Nephron (organoid): ENCODE measurements at regions not wholly inside any gene's neighbourhood (a gene's known extent, or its start where the extent isn't known, plus 50 kb on each side); places are given as distances from the start of the nearest gene placed in this dataset.
"Not testable (repeated sequence)": the region's sequence is repeated elsewhere in the genome, so short reads cannot be mapped to it uniquely, and the experiment has no call there.

Experiments used
- H3K27ac Mint-ChIP-seq, 3 experiments: 2 replicates each; pipeline ENCODE4 v1.8.0; 2020; ENCODE audit warnings: mixed read lengths in 3 of 3, mild to moderate bottlenecking in 2 of 3, moderate library complexity in 1 of 3
- H3K27me3 Mint-ChIP-seq: 2 replicates; pipeline ENCODE4 v1.8.0; 2021; ENCODE audit warnings: low read depth, mild to moderate bottlenecking, moderate library complexity, mixed read lengths
- H3K36me3 Mint-ChIP-seq: 2 replicates; pipeline ENCODE4 v1.8.0; 2020; ENCODE audit warnings: low read depth, mixed read lengths
- H3K4me1 Mint-ChIP-seq: 2 replicates; pipeline ENCODE4 v1.8.0; 2020; ENCODE audit warnings: mixed read lengths
- H3K4me3 Mint-ChIP-seq, 3 experiments: 2 replicates each; pipeline ENCODE4 v1.8.0; 2020; ENCODE audit warnings: mild to moderate bottlenecking in 3 of 3, mixed read lengths in 3 of 3, moderate library complexity in 2 of 3
- H3K9me3 Mint-ChIP-seq: 2 replicates; pipeline ENCODE4 v1.8.0; 2020; ENCODE audit warnings: mixed read lengths
- CTCF ChIP-seq, 3 experiments: fragments of 200-600 bp; sonication (generic); IDR thresholded peaks; one replicate each; pipeline ENCODE4 v1.5.0; 2021; ENCODE audit warnings: antibody characterized with exemption in 3 of 3; ENCODE audit not compliant: unreplicated experiment in 3 of 3

- Mint-ChIP-seq H3K27ac (no peak overlapping the region), H3K9me3 (peaks cover 23% of the 10 kb centered on the region), H3K4me3 (no peak overlapping the region), H3K36me3 (no peaks in the 10 kb centered on the region), H3K4me1 (no peaks in the 10 kb centered on the region), H3K27me3 (peaks cover 7% of the 10 kb centered on the region)
- TF ChIP-seq CTCF (IDR thresholded peaks at IDR 0.05; ENCODE audit: unreplicated experiment in 3 of 3): no peak
Observed at GRCh38 chr20:22966787-22967464, 68.2 kb upstream of the SSTR4 start.

- H3K4me3 Mint-ChIP-seq, H3K27me3 Mint-ChIP-seq, H3K27ac Mint-ChIP-seq, H3K4me1 Mint-ChIP-seq, H3K36me3 Mint-ChIP-seq: not testable (repeated sequence)
- peaks cover 27% of the 10 kb centered on the region for H3K9me3 Mint-ChIP-seq
Observed at GRCh38 chr20:22967706-22968105, 67.4 kb upstream of the SSTR4 start.

GRCh38 chr20:22969031-22969430 lies 66.1 kb upstream of the SSTR4 start:
- not testable (repeated sequence) for H3K36me3 Mint-ChIP-seq, H3K4me3 Mint-ChIP-seq

GRCh38 chr20:22971077-22971476 lies 64.0 kb upstream of the SSTR4 start:
- H3K36me3 Mint-ChIP-seq, H3K4me3 Mint-ChIP-seq, H3K27ac Mint-ChIP-seq, H3K4me1 Mint-ChIP-seq: not testable (repeated sequence)
- peaks cover 30% of the 10 kb centered on the region for H3K9me3 Mint-ChIP-seq
- peaks cover 16% of the 10 kb centered on the region for H3K27me3 Mint-ChIP-seq

More at GRCh38 chr20:22969031-22969430, 66.1 kb upstream of the SSTR4 start:
- H3K27ac Mint-ChIP-seq, H3K4me1 Mint-ChIP-seq: not testable (repeated sequence)
- Mint-ChIP-seq H3K27me3 (peaks cover 13% of the 10 kb centered on the region), H3K9me3 (peaks cover 29% of the 10 kb centered on the region)

- Mint-ChIP-seq H3K36me3 (no peaks in the 10 kb centered on the region), H3K27me3 (peaks cover 18% of the 10 kb centered on the region), H3K4me3 (no peak overlapping the region), H3K9me3 (peaks cover 13% of the 10 kb centered on the region), H3K4me1 (peaks cover 4% of the 10 kb centered on the region), H3K27ac (no peak overlapping the region)
- TF ChIP-seq CTCF (IDR thresholded peaks at IDR 0.05; ENCODE audit: unreplicated experiment in 3 of 3): no peak
Observed at GRCh38 chr20:22974354-22974753, 60.8 kb upstream of the SSTR4 start.

GRCh38 chr20:22977047-22977785 lies 57.9 kb upstream of the SSTR4 start:
- H3K27me3 Mint-ChIP-seq: peaks cover 18% of the 10 kb centered on the region
- no peak for TF ChIP-seq CTCF (IDR thresholded peaks at IDR 0.05; ENCODE audit: unreplicated experiment in 3 of 3)
- H3K9me3 Mint-ChIP-seq: peaks cover 17% of the 10 kb centered on the region
- no peaks in the 10 kb centered on the region for H3K36me3 Mint-ChIP-seq
- no peak overlapping the region for H3K4me3 Mint-ChIP-seq
- no peak overlapping the region for H3K27ac Mint-ChIP-seq
- peaks cover 4% of the 10 kb centered on the region for H3K4me1 Mint-ChIP-seq

- no peak overlapping the region for H3K27ac Mint-ChIP-seq
- H3K36me3 Mint-ChIP-seq: no peaks in the 10 kb centered on the region
- H3K4me3 Mint-ChIP-seq: no peak overlapping the region
- H3K27me3 Mint-ChIP-seq: no peaks in the 10 kb centered on the region
- peaks cover 13% of the 10 kb centered on the region for H3K9me3 Mint-ChIP-seq
- no peak for TF ChIP-seq CTCF (IDR thresholded peaks at IDR 0.05; ENCODE audit: unreplicated experiment in 3 of 3)
- H3K4me1 Mint-ChIP-seq: peaks cover 6% of the 10 kb centered on the region
Observed at GRCh38 chr20:22984008-22984407, 51.1 kb upstream of the SSTR4 start.
